ENCODE measurements at regions not wholly inside any gene's neighbourhood (a gene's known extent, or its start where the extent isn't known, plus 50 kb on each side); places are given as distances from the start of the nearest gene placed in this dataset.

DNA sequence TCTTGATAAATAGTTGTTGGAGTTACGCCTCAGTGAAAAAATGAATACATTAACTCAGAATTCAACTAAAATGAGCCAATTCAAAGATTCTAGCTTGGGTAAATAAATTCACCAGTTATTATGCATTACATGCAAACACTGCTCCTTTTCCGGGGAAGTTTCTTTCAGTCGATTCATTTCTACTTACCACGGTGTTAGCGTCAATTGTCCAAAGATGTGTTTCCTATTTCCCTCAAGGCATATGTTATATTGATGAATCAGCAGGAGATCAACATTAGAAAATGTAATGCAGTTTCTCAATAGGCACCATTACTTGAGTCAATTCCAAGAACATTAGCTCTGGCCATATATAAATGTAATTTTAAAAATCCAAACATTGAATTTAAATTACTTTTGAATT is 517.7 kb downstream of the OTOL1 start:
- H3K36me3 ChIP-seq (ENCODE audit: control insufficient read depth in 2 of 2, insufficient read depth in 1 of 2, low read length in 2 of 2): no peaks in the 10 kb centered on the region
- POLR2A ChIA-PET: no interaction called here
- TF ChIP-seq ZNF354C (tag by site-specific recombination; IDR thresholded peaks at IDR 0.05; ENCODE audit: borderline replicate concordance, low read depth) (no peak), ZNF701 (tag by site-specific recombination; IDR thresholded peaks at IDR 0.05) (no peak), ZNF791 (tag by site-specific recombination; IDR thresholded peaks at IDR 0.05) (no peak), BCL11A (tag by site-specific recombination; IDR thresholded peaks at IDR 0.05; ENCODE audit: low read depth) (no peak), ZNF664 (tag by site-specific recombination; IDR thresholded peaks at IDR 0.05) (no peak), ZNF133 (tag by site-specific recombination; IDR thresholded peaks at IDR 0.05) (no peak), ZBTB8A (tag by site-specific recombination; IDR thresholded peaks at IDR 0.05) (no peak), GLI2 (tag by site-specific recombination; IDR thresholded peaks at IDR 0.05; ENCODE audit: borderline replicate concordance, low read depth) (no peak), HOXC10 (CRISPR knock-in tag; IDR thresholded peaks at IDR 0.05) (no peak), ZNF140 (tag by site-specific recombination; IDR thresholded peaks at IDR 0.05) (no peak), ZIC2 (tag by site-specific recombination; IDR thresholded peaks at IDR 0.05) (no peak), YY1 (tag by site-specific recombination; IDR thresholded peaks at IDR 0.05) (no peak), ZNF114 (tag by site-specific recombination; IDR thresholded peaks at IDR 0.05) (no peak)
- TF ChIP-seq, protein P1, sequence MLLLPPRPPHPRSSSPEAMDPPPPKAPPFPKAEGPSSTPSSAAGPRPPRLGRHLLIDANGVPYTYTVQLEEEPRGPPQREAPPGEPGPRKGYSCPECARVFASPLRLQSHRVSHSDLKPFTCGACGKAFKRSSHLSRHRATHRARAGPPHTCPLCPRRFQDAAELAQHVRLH (tag by site-specific recombination; IDR thresholded peaks at IDR 0.05): no peak
- TF ChIP-seq, protein P2, sequence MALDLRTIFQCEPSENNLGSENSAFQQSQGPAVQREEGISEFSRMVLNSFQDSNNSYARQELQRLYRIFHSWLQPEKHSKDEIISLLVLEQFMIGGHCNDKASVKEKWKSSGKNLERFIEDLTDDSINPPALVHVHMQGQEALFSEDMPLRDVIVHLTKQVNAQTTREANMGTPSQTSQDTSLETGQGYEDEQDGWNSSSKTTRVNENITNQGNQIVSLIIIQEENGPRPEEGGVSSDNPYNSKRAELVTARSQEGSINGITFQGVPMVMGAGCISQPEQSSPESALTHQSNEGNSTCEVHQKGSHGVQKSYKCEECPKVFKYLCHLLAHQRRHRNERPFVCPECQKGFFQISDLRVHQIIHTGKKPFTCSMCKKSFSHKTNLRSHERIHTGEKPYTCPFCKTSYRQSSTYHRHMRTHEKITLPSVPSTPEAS (tag by site-specific recombination; IDR thresholded peaks at IDR 0.05): no peak
- TF ChIP-seq, protein P3, sequence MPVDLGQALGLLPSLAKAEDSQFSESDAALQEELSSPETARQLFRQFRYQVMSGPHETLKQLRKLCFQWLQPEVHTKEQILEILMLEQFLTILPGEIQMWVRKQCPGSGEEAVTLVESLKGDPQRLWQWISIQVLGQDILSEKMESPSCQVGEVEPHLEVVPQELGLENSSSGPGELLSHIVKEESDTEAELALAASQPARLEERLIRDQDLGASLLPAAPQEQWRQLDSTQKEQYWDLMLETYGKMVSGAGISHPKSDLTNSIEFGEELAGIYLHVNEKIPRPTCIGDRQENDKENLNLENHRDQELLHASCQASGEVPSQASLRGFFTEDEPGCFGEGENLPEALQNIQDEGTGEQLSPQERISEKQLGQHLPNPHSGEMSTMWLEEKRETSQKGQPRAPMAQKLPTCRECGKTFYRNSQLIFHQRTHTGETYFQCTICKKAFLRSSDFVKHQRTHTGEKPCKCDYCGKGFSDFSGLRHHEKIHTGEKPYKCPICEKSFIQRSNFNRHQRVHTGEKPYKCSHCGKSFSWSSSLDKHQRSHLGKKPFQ (tag by site-specific recombination; IDR thresholded peaks at IDR 0.05): no peak
- TF ChIP-seq, protein P4, sequence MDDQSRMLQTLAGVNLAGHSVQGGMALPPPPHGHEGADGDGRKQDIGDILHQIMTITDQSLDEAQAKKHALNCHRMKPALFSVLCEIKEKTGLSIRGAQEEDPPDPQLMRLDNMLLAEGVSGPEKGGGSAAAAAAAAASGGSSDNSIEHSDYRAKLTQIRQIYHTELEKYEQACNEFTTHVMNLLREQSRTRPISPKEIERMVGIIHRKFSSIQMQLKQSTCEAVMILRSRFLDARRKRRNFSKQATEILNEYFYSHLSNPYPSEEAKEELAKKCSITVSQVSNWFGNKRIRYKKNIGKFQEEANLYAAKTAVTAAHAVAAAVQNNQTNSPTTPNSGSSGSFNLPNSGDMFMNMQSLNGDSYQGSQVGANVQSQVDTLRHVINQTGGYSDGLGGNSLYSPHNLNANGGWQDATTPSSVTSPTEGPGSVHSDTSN (CRISPR knock-in tag; IDR thresholded peaks at IDR 0.05): no peak
- TF ChIP-seq, protein P5, sequence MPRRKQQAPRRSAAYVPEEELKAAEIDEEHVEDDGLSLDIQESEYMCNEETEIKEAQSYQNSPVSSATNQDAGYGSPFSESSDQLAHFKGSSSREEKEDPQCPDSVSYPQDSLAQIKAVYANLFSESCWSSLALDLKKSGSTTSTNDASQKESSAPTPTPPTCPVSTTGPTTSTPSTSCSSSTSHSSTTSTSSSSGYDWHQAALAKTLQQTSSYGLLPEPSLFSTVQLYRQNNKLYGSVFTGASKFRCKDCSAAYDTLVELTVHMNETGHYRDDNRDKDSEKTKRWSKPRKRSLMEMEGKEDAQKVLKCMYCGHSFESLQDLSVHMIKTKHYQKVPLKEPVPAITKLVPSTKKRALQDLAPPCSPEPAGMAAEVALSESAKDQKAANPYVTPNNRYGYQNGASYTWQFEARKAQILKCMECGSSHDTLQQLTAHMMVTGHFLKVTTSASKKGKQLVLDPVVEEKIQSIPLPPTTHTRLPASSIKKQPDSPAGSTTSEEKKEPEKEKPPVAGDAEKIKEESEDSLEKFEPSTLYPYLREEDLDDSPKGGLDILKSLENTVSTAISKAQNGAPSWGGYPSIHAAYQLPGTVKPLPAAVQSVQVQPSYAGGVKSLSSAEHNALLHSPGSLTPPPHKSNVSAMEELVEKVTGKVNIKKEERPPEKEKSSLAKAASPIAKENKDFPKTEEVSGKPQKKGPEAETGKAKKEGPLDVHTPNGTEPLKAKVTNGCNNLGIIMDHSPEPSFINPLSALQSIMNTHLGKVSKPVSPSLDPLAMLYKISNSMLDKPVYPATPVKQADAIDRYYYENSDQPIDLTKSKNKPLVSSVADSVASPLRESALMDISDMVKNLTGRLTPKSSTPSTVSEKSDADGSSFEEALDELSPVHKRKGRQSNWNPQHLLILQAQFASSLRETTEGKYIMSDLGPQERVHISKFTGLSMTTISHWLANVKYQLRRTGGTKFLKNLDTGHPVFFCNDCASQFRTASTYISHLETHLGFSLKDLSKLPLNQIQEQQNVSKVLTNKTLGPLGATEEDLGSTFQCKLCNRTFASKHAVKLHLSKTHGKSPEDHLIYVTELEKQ (tag by site-specific recombination; IDR thresholded peaks at IDR 0.05; ENCODE audit: borderline replicate concordance): no peak
- H3K27ac ChIP-seq (ENCODE audit: extremely low read depth, low read depth, low read length): no peak overlapping the region
- no peaks in the 10 kb centered on the region for H3K9me3 ChIP-seq (ENCODE audit: control insufficient read depth, insufficient read depth, low read depth, low read length)
- no peaks in the 10 kb centered on the region for H3K4me1 ChIP-seq (ENCODE audit: control insufficient read depth, insufficient read depth, low read length)
- CTCF ChIA-PET: no interaction called here
- H3K4me3 ChIP-seq (ENCODE audit: low read depth, low read length): no peak overlapping the region

DNA sequence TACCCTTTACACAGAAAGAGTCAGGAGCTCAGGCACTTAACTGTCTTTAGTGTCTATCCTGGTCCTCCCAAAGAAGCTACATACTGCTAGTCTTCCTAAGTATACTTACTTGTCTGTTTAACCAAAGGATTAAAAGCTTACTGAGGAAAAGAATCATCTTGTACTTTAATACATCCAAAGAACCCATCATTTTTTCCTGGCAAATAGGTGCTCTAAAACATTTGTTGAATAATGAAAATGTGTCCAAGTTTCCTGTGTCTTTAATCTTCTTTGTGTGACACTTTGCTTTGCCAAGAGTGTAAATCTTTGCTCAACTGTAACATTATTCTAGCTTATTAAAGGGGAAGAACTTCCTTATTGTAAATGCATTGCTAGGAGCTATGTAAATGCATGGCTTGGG is 519.2 kb downstream of the OTOL1 start:
- no peaks in the 10 kb centered on the region for H3K9me3 ChIP-seq (ENCODE audit: control insufficient read depth, insufficient read depth, low read depth, low read length)
- TF ChIP-seq ZNF423 (tag by site-specific recombination; IDR thresholded peaks at IDR 0.05) (no peak), ZNF311 (tag by site-specific recombination; IDR thresholded peaks at IDR 0.05; ENCODE audit: borderline replicate concordance) (no peak), ZFP41 (tag by site-specific recombination; IDR thresholded peaks at IDR 0.05; ENCODE audit: borderline replicate concordance) (no peak)
- ChIA-PET CTCF (no interaction called here), POLR2A (no interaction called here)
- no peak overlapping the region for H3K27ac ChIP-seq (ENCODE audit: extremely low read depth, low read depth, low read length)
- no peak overlapping the region for H3K4me3 ChIP-seq (ENCODE audit: low read depth, low read length)
- no peaks in the 10 kb centered on the region for H3K4me1 ChIP-seq (ENCODE audit: control insufficient read depth, insufficient read depth, low read length)
- no peaks in the 10 kb centered on the region for H3K36me3 ChIP-seq (ENCODE audit: control insufficient read depth in 2 of 2, insufficient read depth in 1 of 2, low read length in 2 of 2)
